Left forelimb (tissue), 1 donor: ENCODE measurements at regions not wholly inside any gene's neighbourhood (a gene's known extent, or its start where the extent isn't known, plus 50 kb on each side); places are given as distances from the start of the nearest gene placed in this dataset.

Experiments
- DNase-seq: peaks from one replicate; pipeline ENCODE4 v3.0.0-alpha.2; 2018; ENCODE audit warnings: low spot score

DNA sequence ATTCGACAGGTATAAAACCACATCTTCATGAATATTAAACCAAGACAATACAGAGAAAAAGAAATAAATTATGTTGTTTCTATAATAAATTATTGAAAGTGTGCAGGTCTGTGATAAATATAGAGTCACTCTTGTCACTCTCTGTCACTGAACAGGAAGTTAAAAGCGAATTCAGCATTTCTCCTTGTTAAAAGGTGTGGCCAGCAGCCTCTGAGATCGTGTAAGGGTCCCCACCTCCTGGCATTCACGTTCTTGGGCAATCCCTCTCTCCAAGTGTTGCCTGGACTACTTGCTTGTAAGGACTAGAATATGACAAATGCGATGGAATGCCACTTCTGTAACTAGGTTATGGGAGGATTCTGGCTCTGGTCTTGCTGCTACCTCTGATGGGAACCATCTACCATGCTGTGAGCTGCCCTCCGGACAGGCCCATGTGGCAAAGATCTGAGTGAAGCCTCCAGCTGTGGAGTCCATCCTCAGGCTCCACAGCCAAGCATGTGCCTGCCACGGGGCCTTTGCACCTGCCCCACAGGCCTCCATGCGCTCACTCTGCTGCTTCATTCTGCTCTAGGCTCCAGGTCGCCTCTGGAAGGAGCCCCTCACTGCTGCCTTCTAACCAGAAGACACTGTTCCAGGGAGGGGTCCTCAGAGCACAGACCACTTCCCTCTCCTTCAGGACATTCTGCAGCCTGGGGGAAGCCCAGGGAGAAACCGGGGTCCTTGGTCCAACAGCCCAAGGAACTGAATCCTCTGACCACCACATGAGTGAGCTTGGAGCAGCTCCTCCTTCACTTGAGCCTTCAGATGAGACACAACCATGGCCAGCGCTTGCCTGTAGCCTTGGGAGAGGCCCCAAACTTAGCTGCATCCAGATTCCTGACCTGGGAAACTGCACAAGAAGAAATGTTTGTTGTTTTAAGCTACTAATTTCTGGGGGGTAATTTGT lies 202.9 kb upstream of the HDAC4 start:
- DNase-seq, result no peak

DNA sequence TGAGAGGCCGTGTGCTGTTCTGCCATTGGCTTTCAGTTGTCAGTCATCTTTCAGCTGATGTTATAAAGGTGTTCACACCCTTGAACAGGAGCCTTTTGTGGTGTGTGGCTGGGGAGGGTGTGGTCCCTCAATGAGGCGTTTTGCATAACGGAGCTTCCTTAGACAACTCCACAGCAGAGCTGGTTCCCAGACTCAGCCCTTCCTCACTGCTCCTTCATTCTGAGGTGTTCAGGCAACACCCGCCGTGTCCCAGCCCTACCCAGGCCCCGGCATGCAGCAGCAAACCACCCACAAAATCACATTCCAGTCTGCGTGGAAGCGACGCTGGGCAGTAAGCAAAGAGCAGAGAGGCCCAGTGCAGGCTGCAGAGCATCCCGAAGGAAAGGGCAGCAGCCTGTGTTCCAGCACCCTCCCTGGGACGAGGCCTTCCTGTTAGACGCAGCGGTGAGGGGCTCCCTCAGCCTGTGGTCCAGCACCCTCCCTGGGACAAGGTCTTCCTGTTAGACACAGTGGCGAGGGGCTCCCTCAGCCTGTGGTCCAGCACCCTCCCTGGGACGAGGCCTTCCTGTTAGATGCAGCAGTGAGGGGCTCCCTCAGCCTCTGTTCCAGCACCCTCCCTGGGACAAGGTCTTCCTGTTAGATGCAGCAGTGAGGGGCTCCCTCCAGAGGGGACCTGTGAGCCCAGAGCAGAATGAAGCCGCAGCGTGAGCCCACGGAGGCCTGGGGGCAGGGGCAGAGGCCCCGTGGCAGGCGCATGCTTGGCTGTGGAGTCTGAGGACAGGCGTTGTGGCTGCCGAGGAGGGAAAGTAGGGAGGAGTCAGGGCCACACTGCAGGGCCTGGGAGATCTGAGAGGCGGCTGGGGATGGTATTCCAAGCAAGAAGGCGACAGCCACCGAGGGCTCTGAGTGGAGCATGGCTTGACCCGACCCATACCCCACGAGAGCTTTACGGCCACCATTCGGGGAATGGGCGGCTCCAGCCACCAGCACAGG lies 201.8 kb upstream of the HDAC4 start:
- DNase-seq, result peak; percentile 55

DNA sequence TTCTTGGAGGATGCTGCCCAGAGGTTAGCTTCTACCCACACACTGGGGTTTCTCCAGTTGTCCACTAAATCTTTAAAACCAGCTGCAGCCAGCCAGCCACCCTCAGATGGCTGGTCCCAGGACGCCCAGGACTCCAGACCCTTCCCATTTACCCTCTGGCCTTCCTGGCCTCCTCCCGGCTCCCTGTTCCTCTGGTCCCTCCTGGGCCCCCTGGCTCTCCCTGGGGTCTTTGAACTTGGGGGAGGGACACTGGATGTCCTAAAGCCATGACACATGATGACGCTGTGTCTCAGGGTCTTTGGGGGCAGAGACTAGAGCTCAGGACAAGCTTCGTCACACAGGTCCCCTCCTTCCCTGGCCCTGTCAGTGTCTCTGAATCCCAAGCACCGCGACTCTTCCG lies 201.1 kb upstream of the HDAC4 start:
- DNase-seq, result no peak

DNA sequence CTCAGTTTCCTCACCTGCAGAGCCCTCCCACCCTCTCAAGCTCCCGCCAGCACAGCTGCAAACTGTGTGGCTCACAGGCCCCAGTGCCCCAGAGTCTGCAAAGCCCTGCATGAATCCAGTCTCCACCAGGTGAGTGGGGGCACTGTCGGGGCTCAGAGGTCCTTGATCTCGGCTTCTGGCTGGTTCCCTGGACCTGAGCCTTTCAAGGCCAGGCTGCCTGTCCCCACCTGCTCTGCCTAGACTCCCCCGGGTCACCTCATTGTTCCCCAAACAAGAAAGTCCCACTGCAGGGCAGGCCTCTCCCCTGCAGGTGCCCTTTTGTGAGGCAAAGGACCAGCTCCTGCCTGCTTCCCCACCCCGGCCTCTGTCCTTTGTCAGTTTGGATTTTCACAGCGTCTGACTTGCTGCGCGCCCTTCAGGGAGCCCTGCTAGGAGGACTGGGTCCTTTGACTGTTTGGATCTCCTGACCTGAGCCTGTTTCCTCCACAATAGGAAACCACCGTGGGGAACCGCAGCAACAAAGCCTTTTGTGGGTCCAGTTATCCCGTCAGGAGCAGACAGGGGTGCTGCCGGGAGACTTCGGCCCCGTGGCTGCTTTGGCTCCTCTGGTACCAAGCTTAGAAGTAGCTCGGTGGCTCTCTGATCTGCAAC lies 200.5 kb upstream of the HDAC4 start:
- DNase-seq, result no peak

DNA sequence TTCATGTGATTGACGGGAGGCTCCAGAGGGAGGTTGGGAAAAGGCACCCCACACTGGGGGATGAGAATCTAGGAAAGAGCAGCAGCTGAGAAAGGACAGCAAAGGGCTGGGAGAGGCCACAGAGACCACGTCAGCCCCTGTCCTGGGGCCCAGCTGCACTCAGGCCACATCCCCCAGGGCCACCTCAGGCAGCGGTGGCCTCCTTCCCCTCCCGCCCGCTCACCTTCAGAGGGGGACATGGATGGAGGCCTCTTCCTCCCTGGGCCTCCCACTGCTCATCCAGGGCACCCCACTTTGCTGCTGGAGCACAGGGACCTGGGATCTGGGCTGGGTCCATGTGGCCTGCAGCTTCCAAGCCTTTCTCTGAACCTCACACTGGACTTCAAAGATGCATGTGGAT lies 199.8 kb upstream of the HDAC4 start:
- peak; percentile 55 for DNase-seq

DNA sequence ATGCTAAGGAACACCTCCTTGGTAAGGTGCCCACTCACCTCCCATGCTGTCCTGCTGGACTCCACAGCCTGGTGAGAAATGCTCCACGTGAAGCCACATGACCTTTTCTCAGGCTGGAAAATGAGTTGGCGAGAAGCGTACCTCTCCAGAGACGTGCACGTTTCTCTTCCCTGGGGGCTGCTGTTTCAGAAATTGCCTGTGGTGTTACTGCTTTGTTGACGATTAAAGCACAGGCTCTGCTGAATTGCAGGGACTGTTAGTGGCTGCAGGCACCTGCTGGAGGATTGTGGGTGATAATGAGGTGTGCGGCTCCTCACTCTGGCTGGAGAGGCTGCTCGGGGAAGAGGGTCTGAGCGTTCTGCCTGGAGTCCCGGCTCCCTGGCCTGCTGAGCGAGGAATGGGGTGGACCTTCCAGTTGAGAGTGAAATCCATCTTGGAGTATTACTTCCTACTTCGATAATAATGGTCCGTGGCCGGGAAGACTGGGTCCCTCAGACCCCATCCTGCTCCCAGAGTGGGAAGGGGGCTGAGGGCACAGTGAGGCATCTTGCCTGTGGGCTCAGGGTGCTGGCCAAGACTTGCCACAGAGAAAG lies 199.3 kb upstream of the HDAC4 start:
- DNase-seq, result no peak

DNA sequence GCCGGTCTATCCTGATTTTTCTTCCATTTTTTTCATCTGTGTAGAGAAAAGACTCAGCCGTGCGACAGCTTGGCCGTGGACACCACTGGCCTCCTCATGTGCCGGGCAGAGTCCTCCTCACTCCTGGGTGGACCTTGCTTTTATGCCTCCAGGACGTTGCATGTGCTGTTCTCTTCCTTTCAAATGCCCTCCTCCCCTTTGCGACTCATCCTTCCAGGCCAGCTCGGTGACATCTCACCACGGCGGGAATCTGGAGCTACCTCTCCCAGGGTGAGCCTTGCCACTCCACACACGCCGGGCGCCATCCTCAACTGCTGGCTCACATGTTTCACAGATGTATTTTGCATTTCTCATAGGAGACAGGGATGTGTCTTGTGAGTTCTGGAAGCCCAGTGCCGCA lies 198.5 kb upstream of the HDAC4 start:
- no peak for DNase-seq

DNA sequence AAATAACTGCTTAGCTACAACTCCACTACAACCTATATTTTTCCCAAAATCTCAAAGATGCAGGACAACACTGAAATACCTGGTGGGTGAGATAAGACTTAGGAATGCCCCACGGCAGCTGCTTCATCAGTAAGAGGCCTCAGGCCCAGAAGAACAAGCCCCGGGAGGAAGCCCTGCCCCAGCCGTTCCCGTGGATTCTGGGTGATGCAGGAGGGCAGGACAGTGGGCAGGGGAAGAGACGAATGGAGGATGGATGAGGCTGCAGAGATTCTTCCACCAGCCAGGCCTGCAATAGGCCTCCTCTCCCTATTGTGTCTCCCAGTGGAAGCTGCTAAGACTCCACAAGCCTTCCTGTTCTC lies 197.9 kb upstream of the HDAC4 start:
- DNase-seq, result no peak

DNA sequence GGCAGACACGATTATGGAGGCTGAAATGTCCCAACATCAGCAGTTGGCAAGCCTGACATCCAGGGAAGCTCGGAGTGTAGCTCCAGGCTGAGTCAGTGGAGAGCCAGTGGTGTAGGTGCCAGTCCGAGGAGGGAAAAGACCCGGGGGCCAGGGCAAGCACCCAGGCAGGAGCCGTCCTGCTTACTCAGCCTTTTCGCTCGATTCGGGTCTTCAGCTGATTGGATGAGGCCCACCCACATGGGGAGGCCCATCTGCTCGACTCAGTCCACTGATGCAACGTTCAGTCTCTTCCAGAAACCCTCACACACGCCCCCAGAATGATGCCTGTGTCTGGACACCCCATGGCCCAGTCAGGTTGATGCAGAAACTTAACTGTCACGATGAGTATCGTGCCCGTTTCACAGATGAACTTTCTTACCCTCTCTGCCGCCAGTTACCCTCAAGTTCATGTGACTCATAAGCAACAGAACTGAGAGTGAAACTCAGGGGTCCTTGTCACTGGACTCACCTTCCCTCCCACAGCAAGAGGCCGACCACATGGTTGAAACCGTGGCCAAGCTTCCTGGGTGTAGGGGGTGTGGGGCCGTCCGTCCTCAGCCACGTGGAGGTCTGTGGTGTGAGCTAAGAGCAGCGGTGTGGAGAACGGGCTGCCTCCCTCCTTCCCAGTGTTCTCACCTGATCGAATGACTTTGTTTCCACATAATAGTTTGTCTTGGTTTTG lies 197.4 kb upstream of the HDAC4 start:
- DNase-seq, result peak; percentile 57

DNA sequence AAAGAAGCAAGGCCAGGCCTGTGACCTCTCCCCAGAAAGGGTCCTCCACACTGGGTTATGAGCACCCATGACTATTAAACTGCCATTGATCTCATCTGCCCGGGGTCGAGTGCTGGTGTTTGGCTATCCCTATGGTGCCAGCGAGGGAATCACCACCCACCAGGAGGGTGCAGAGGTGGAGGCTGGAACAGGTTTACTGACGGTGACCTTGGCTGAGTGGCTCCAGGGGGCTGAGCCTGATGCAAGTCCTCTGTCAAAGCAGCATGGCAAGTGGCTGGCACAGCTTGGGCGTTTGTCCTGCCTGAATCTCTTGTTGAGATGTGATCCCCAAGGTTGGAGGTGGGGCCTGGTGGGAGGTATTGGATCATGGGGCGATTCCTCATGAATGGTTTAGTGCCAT lies 196.4 kb upstream of the HDAC4 start:
- DNase-seq, result no peak

DNA sequence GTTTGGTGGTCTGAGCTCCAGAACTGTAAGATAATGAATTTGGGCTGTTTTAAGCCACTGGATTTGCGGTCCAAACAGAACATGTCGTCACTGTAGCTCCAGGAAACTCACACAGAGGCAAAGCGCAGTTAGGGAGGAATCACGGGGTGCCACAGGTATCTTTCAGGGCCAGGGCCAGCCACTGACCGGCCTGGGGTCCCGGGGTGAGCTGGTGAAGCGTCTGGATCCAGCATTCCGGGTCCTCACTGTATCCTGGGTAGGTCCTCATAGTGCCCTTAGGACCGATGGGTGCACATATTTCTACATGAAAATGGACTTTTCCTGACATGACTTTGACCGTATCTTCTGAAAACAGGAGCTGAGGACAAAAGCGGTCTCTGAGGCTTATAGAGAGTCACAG lies 196.0 kb upstream of the HDAC4 start:
- no peak for DNase-seq

DNA sequence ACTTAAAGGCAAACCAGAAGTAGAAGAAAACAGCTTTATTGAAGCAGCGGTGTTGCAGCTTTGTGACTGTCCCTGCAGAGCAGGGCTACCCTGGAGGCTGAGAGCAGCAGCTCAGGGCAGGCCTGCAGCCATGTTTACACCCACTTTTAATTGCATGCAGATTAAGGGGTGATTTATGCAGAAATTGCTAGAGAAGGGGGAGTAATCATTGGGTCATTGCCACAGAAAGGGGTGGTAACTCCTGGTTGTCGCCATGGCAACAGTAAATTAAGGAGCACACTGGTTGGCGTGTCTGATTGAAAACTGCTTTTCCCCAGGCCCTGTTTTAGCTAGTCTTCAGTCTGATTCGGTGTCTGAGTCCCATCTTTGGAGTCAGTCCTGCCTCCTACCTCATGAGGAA lies 195.4 kb upstream of the HDAC4 start:
- DNase-seq, result peak; percentile 55

DNA sequence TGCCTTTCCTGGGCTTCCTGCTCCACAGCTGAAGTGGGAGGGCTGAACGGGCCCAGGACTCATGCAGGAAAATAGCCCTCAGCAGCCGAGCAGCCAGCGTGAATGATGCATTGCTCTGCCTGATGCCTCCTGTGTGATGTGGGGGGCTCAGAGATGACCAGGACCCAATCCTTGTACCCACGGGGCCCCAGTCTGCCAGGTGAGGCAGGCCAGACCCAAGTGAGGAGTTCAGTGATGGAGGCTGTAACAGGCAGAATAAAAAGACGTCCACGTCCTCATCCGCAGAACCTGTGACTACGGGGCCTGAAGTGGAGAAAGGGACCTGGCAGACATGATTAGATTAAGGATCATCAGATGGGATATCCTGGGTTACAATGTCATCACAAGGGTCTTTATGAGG lies 194.9 kb upstream of the HDAC4 start:
- DNase-seq, result peak; percentile 53

DNA sequence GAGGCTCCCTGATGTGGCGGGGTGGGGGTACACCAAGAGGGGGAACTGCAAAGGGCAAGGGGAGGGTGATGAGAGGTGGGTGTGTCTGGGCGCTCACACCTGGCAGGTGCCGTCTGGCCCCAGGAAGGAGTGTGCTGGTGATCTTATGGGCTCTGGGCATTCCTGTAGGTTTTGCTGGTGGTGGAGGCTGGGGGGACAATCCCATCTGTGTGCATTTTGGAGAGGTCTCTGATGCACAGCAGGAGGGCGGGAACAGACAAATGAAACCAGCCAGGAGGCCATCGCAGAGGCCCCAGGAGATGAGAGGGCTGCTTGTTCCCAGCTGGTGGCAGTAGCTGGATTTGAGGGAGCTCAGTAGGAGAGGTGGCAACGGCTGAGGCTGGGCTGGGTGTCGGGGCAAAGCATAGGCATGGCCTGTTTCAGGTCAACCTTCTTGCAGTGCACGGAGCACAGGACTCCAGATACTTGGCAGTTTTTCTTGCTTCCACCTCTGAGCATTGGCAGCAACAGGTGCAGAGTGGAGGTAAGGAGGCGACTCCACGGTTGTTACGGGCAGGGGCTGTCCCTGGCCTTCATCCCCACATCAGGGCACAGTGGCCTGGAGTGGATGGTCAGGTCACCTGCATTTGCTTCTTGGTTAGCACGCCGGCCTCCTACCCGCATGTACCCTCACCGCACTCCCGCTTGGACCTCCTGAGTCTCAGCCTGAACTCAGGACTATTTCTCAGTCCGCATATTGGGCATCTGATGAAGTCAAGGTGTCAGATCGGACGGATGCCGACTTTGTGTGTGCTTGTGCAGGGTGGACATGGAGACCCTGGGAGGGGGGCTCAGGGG lies 194.2 kb upstream of the HDAC4 start:
- DNase-seq, result peak; percentile 25

DNA sequence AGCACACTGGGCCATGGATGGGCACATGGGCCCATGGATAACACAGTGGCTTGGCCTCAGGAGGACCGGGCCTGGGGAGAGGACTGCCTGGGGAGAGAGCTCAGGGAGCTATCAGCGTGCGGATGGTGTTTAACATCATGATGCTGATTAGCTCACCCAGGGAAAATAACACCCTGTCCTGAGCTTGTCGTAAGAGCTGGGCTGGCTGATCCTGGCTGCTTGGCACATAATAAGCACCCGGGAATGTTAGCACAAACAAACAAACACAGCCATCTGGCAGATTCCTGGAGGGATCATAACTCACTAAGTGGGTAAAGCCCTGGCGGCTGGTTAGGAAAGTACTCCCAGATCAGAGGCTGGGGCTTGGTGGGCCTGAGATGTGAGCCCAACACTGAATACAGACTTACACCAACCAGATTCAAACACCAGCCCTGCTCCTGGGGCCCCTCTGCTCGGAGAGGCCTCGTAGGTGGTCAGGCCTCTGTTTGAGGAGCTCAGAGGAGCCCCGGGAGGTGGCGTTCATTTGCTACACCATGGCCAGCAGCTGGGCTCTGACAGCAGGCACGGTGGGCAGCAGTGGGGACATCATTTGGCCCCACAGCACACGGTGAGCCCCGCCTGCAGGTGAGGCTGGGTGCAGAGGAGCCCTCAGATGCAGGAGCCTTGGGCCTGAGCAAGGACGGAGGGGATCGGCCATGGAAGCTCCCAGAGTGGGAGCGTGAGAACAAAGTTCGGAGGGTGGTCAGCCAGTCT lies 193.4 kb upstream of the HDAC4 start:
- DNase-seq, result peak; percentile 52

DNA sequence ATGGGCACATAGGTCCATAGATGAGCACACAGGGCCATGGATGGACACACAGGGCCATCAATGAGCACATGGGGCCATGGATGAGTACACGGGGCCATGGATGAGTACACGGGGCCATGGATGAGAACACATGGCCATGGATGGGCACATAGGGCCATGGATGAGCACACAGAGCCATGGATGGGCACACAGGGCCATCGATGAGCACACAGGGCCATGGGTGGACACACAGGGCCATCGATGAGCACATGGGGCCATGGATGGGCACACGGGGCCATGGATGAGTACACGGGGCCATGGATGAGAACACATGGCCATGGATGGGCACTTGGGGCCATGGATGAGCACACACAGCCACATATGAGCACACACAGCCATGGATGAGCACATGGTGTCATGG lies 192.6 kb upstream of the HDAC4 start:
- no peak for DNase-seq

DNA sequence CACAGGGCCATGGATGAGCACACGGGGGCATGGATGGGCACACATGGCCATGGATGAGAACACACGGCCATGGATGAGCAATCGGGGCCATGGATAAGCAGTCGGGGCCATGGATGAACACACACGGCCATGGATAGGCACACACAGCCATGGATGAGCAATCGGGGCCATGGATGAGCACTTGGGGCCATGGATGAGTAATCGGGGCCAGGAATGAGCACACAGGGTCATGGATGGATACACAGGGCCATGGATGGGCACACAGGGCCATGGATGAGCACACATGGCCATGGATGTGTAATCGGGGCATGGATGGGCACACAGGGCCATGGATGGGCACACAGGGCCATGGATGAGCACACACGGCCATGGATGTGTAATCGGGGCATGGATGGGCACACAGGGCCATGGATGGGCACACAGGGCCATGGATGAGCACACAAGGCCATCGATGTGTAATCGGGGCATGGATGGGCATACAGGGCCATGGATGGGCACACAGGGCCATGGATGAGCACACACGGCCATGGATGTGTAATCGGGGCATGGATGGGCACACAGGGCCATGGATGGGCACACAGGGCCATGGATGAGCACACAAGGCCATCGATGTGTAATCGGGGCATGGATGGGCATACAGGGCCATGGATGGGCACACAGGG lies 191.9 kb upstream of the HDAC4 start:
- peak; percentile 37 for DNase-seq

DNA sequence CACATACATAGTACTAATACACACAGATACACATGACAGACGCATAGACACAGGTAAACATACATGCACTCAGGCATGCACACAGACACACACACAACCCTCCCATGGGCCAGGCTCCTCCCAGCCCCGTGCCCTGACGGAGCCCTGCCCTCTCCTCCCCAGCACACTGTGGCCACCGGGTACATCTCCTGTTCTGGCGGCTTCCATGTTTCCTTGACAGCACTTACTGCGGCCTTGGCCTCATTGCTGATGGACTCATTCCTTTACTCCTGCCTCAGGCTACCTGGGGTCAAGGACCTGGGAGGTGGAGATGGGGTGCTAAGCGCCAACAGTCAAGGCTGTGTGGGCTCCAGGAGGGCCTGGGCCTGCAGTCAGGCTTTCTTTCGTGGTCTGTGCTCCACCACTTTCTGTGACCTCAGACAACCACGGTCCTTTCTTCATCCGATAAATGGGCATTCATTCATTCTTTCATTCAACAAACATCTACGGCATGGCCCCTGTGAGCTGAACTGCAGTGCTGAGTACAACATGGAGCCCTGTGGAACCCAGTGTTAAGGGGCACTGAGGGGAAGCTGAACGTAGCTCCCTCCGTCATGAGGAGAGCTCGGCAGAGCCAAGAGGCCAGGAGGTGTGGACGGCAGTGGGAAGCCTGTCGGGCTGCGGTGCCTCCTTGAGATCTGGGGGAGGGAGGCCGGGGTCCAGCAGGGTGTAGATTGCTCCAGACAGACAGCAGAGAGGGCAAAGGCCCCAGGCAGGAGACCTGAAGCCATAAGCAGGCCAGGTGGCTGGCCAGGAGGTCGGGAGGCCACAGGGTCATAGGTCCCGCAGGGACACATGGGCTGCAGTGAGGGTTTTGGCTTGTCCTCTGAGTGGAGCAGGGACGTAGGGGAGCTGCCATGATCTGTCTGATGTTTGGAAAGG lies 190.4 kb upstream of the HDAC4 start:
- DNase-seq, result peak; percentile 58
